Vagina (tissue), 2 donors: ENCODE measurements at regions not wholly inside any gene's neighbourhood (a gene's known extent, or its start where the extent isn't known, plus 50 kb on each side); places are given as distances from the start of the nearest gene placed in this dataset.

Experiments
- CTCF ChIP-seq, 3 experiments: fragments of 450-650 bp in 2 of 3; fragments of 200-600 bp in 1 of 3; sonication (generic) in 1 of 3; IDR thresholded peaks; one replicate each; pipeline ENCODE4 v1.5.1; 2017 to 2019; ENCODE audit warnings: antibody characterized with exemption in 3 of 3, mild to moderate bottlenecking in 2 of 3, moderate library complexity in 2 of 3
- POLR2A ChIP-seq, 2 donors: fragments of 450-650 bp; IDR thresholded peaks; one replicate each; pipeline ENCODE4 v1.6.1; 2017; ENCODE audit warnings: antibody characterized with exemption in 2 of 2, mild to moderate bottlenecking in 2 of 2, moderate library complexity in 2 of 2
- POLR2AphosphoS5 ChIP-seq, 2 donors: sonication (generic); formaldehyde crosslinking; IDR thresholded peaks; one replicate each; pipeline ENCODE4 v1.9.0; 2017; ENCODE audit warnings: antibody characterized with exemption in 2 of 2, mild to moderate bottlenecking in 2 of 2, low read depth in 1 of 2; ENCODE audit not compliant: insufficient read depth in 1 of 2

GRCh38 chr18:38006541-38006940 is 440.9 kb upstream of the CELF4 start:
- TF ChIP-seq CTCF (IDR thresholded peaks at IDR 0.05) = no peak
- no peak for TF ChIP-seq POLR2A (IDR thresholded peaks at IDR 0.05)
- no peak for TF ChIP-seq POLR2AphosphoS5 (IDR thresholded peaks at IDR 0.05; ENCODE audit: insufficient read depth in 1 of 2, low read depth in 1 of 2)
